Skeletal muscle satellite cell (primary cell): ENCODE measurements at regions not wholly inside any gene's neighbourhood (a gene's known extent, or its start where the extent isn't known, plus 50 kb on each side); places are given as distances from the start of the nearest gene placed in this dataset.
"Not testable (repeated sequence)": the region's sequence is repeated elsewhere in the genome, so short reads cannot be mapped to it uniquely, and the experiment has no call there.

ENCODE experiments used
- H3K27me3 ChIP-seq: 2 replicates; pipeline ENCODE4 v1.7.0; 2013; ENCODE audit warnings: low read length; ENCODE audit not compliant: control insufficient read depth, insufficient read depth
- H3K36me3 ChIP-seq: 2 replicates; pipeline ENCODE4 v1.7.0; 2013; ENCODE audit warnings: mild to moderate bottlenecking, control low read depth, low read length; ENCODE audit not compliant: insufficient read depth
- H3K4me1 ChIP-seq: 2 replicates; pipeline ENCODE4 v1.7.0; 2013; ENCODE audit warnings: low read length; ENCODE audit not compliant: control insufficient read depth, insufficient read depth
- H3K4me2 ChIP-seq: 2 replicates; pipeline ENCODE4 v1.7.0; 2013; ENCODE audit warnings: mild to moderate bottlenecking, low read length
- H3K4me3 ChIP-seq: 2 replicates; pipeline ENCODE4 v1.7.0; 2013; ENCODE audit warnings: low read length
- H3K9ac ChIP-seq: 2 replicates; pipeline ENCODE4 v1.7.0; 2013; ENCODE audit warnings: mild to moderate bottlenecking, low read depth, low read length, moderate library complexity
- H3K9me3 ChIP-seq: replicated peaks from 2 replicates; pipeline ENCODE4 v1.7.0; 2013; ENCODE audit warnings: mild to moderate bottlenecking, control low read depth, low read length

GRCh38 chr17:70375813-70376770 lies 206.8 kb downstream of the KCNJ2 start:
- Histone ChIP-seq H3K4me2 (no peak overlapping the region), H3K27me3 (no peaks in the 10 kb centered on the region), H3K4me3 (no peak overlapping the region), H3K36me3 (no peaks in the 10 kb centered on the region), H3K9me3 (no peaks in the 10 kb centered on the region), H3K9ac (no peak overlapping the region), H3K4me1 (no peaks in the 10 kb centered on the region)

GRCh38 chr17:70377654-70378053 lies 208.3 kb downstream of the KCNJ2 start:
- Histone ChIP-seq H3K4me1 (no peaks in the 10 kb centered on the region), H3K27me3 (no peaks in the 10 kb centered on the region), H3K4me2 (no peak overlapping the region), H3K9me3 (no peaks in the 10 kb centered on the region), H3K9ac (no peak overlapping the region), H3K4me3 (no peak overlapping the region), H3K36me3 (no peaks in the 10 kb centered on the region)

GRCh38 chr17:70378076-70378475 lies 208.7 kb downstream of the KCNJ2 start:
- H3K4me1 ChIP-seq = no peaks in the 10 kb centered on the region
- no peaks in the 10 kb centered on the region for H3K9me3 ChIP-seq

DNA sequence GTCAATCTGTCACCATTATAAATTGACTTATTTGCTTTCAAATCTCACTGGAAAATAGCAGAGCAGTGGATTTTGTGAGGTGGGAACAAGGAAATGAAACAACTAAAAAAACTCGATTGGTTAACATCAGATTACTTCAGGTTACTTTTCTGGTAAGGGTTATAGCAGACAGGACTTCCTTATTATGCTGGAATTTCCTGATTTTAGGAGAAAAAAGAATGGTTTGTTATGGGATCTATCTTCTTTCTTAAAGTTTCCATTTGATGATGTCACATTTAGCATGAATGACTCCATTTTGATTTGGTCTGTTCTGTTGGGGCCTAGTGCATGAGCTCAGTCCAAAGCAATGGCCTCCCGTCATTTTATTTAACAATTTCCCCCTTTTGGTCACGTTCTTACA lies 210.6 kb downstream of the KCNJ2 start:
- no peaks in the 10 kb centered on the region for H3K4me1 ChIP-seq
- H3K4me3 ChIP-seq = no peak overlapping the region

More at GRCh38 chr17:70378076-70378475, 208.7 kb downstream of the KCNJ2 start:
- Histone ChIP-seq H3K36me3 (no peaks in the 10 kb centered on the region), H3K4me3 (no peak overlapping the region), H3K27me3 (no peaks in the 10 kb centered on the region), H3K9ac (no peak overlapping the region), H3K4me2 (no peak overlapping the region)

GRCh38 chr17:70381916-70382315 lies 212.6 kb downstream of the KCNJ2 start:
- not testable (repeated sequence) for H3K4me3 ChIP-seq, H3K4me2 ChIP-seq, H3K9ac ChIP-seq, H3K4me1 ChIP-seq, H3K36me3 ChIP-seq, H3K27me3 ChIP-seq, H3K9me3 ChIP-seq

More for the DNA sequence above, 210.6 kb downstream of the KCNJ2 start:
- H3K27me3 ChIP-seq = no peaks in the 10 kb centered on the region
- no peak overlapping the region for H3K4me2 ChIP-seq
- no peaks in the 10 kb centered on the region for H3K9me3 ChIP-seq
- H3K36me3 ChIP-seq = no peaks in the 10 kb centered on the region
- H3K9ac ChIP-seq = no peak overlapping the region

DNA sequence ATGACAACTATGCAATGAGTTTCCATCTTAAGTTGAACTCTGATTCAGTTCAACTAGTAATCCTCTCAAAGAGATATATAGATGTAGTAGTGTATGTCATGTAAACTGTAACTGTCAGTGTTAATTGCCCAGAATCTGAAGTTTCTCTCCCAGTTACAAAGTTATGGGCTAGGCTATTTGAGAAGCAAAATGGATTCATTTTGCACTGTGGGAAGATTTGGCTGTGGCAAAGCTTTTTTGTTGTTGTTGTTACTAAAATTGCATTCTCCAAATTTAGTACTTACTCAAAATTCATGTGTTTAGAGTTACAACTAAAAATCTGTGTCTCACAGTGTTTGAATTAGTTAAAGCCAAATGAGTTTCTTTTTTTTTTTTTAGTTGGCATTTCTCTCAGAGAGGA lies 219.0 kb downstream of the KCNJ2 start:
- Histone ChIP-seq H3K4me3 (no peak overlapping the region), H3K9ac (no peak overlapping the region), H3K4me1 (no peaks in the 10 kb centered on the region), H3K4me2 (no peak overlapping the region), H3K27me3 (no peaks in the 10 kb centered on the region), H3K9me3 (no peaks in the 10 kb centered on the region), H3K36me3 (no peaks in the 10 kb centered on the region)

DNA sequence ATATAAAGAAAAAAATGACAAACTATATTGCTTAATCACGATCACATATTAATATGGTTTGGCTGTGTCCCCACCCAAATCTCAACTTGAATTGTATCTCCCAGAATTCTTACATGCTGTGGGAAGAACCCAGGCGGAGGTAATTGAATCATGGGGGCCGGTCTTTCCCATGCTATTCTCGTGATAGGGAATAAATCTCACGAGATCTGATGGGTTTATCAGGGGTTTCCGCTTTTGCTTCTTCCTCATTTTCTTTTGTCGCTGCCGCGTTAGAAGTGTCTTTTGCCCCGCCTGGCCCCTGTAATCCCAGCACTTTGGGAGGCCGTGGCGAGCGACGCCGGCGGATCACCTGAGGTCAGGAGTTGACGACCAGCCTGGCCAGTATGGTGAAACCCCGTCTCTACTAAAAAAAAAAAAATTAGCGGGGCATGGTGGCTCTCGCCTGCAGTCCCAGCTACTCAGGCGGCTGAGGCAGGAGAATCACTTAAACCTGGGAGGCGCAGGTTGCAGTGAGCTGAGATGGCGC lies 220.0 kb downstream of the KCNJ2 start:
- not testable (repeated sequence) for H3K4me2 ChIP-seq, H3K9ac ChIP-seq, H3K36me3 ChIP-seq, H3K9me3 ChIP-seq, H3K27me3 ChIP-seq, H3K4me1 ChIP-seq, H3K4me3 ChIP-seq

- Histone ChIP-seq H3K4me1 (no peaks in the 10 kb centered on the region), H3K36me3 (no peaks in the 10 kb centered on the region), H3K27me3 (no peaks in the 10 kb centered on the region), H3K9ac (no peak overlapping the region), H3K9me3 (no peaks in the 10 kb centered on the region), H3K4me2 (no peak overlapping the region), H3K4me3 (no peak overlapping the region)
These were observed 220.7 kb downstream of the KCNJ2 start for GRCh38 chr17:70390049-70390448.

- no peaks in the 10 kb centered on the region for H3K36me3 ChIP-seq
- no peaks in the 10 kb centered on the region for H3K4me1 ChIP-seq
- H3K4me3 ChIP-seq = no peak overlapping the region
- H3K4me2 ChIP-seq = no peak overlapping the region
- no peaks in the 10 kb centered on the region for H3K27me3 ChIP-seq
- no peaks in the 10 kb centered on the region for H3K9me3 ChIP-seq
- no peak overlapping the region for H3K9ac ChIP-seq
These were observed 225.3 kb downstream of the KCNJ2 start for GRCh38 chr17:70394473-70395232.

- Histone ChIP-seq H3K27me3 (no peaks in the 10 kb centered on the region), H3K4me1 (peaks cover 20% of the 10 kb centered on the region), H3K4me2 (peak overlapping the region; percentile 56), H3K9me3 (no peaks in the 10 kb centered on the region), H3K9ac (no peak overlapping the region), H3K4me3 (no peak overlapping the region), H3K36me3 (no peaks in the 10 kb centered on the region)
These were observed 236.3 kb downstream of the KCNJ2 start for GRCh38 chr17:70405492-70406220.

DNA sequence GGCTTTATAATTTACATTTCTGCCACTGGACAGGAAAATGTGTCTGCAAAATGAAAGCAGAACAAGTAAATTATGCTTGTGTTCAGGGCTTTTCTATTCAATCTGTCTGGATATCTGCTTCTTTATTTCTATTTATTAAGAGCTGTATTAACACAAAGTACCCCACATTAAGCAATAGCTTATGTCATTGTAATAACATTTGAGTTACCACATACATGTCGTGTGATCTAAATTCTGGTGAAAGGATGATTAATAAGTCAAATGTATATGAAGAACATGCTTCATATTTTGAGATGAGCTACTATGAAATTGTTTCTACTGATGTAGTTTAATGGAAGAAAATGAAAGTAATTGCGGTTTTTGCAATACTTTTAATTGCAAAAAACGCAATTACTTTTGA lies 238.2 kb downstream of the KCNJ2 start:
- Histone ChIP-seq H3K27me3 (no peaks in the 10 kb centered on the region), H3K9me3 (no peaks in the 10 kb centered on the region), H3K36me3 (no peaks in the 10 kb centered on the region), H3K4me2 (no peak overlapping the region), H3K4me1 (peaks cover 20% of the 10 kb centered on the region), H3K9ac (no peak overlapping the region), H3K4me3 (no peak overlapping the region)
